IMR-90 (cell line): ENCODE measurements at regions not wholly inside any gene's neighbourhood (a gene's known extent, or its start where the extent isn't known, plus 50 kb on each side); places are given as distances from the start of the nearest gene placed in this dataset.

Experiments used
- ATAC-seq: fragments of 200-7000 bp; cut with Tn5 transposase; 2 replicates; pipeline ENCODE4 v1.9.1; 2020; ENCODE audit warnings: low read depth, mild to moderate bottlenecking, moderate library complexity
- BruUV-seq: library from RNA; stranded (reverse); fragments of 400-500 nt; replicated peaks from 2 replicates; lab custom pipeline; 2021; lab: Mats Ljungman, UMichigan
- CTCF ChIA-PET: fragments of 300-600 bp; formaldehyde crosslinking; extraction: SDS; loops from one replicate; lab custom pipeline; 2021; ENCODE audit warnings: antibody characterized with exemption; lab: Yijun Ruan, JAX
- POLR2A ChIA-PET: fragments of 300-600 bp; sonication (Branson Sonifier 250); formaldehyde crosslinking; loops from one replicate; lab custom pipeline; 2022; ENCODE audit warnings: antibody characterized with exemption; ENCODE audit not compliant: unreplicated experiment; lab: Charles Lee
- DNase-seq: peaks from one replicate; pipeline ENCODE4 v3.0.0; 2013
- H2AFZ ChIP-seq: replicated peaks from 2 replicates; pipeline ENCODE3; 2013; ENCODE audit warnings: low read length, mild to moderate bottlenecking; ENCODE audit not compliant: poor library complexity
- H2AK5ac ChIP-seq: 2 replicates; pipeline ENCODE4 v1.6.1; 2013; ENCODE audit warnings: low read depth, low read length, inconsistent platforms
- H2AK9ac ChIP-seq: replicated peaks from 2 replicates; pipeline ENCODE3; 2013; ENCODE audit warnings: mild to moderate bottlenecking, low read depth, low read length, moderate library complexity; ENCODE audit not compliant: poor library complexity
- H2BK120ac ChIP-seq: 2 replicates; pipeline ENCODE4 v1.6.1; 2013; ENCODE audit warnings: low read depth, low read length, inconsistent platforms
- H2BK15ac ChIP-seq: 3 replicates; pipeline ENCODE4 v1.6.1; 2013; ENCODE audit warnings: low read depth, low read length, inconsistent platforms
- H2BK20ac ChIP-seq: 2 replicates; pipeline ENCODE4 v1.6.1; 2013; ENCODE audit warnings: low read depth, mild to moderate bottlenecking, inconsistent platforms, low read length, moderate library complexity
- H2BK5ac ChIP-seq: 2 replicates; pipeline ENCODE4 v1.6.1; 2013; ENCODE audit warnings: mild to moderate bottlenecking, low read depth, low read length, inconsistent platforms; ENCODE audit not compliant: poor library complexity, severe bottlenecking
- H3K14ac ChIP-seq: replicated peaks from 2 replicates; pipeline ENCODE4 v1.6.1; 2013; ENCODE audit warnings: low read depth, low read length, inconsistent platforms
- H3K18ac ChIP-seq: 2 replicates; pipeline ENCODE4 v1.6.1; 2013; ENCODE audit warnings: low read depth, low read length, control low read depth
- H3K23ac ChIP-seq: 2 replicates; pipeline ENCODE4 v1.6.1; 2013; ENCODE audit warnings: low read depth, low read length, inconsistent platforms
- H3K27ac ChIP-seq: 2 replicates; pipeline ENCODE4 v1.5.1; 2013; ENCODE audit warnings: mild to moderate bottlenecking, control low read depth, low read length; ENCODE audit not compliant: insufficient read depth
- H3K27me3 ChIP-seq: 2 replicates; pipeline ENCODE4 v1.6.1; 2013; ENCODE audit warnings: low read length; ENCODE audit not compliant: control insufficient read depth, insufficient read depth
- H3K36me3 ChIP-seq: 2 replicates; pipeline ENCODE4 v1.6.1; 2013; ENCODE audit warnings: low read length, mixed read lengths; ENCODE audit not compliant: control insufficient read depth, insufficient read depth
- H3K4ac ChIP-seq: 2 replicates; pipeline ENCODE4 v1.6.1; 2013; ENCODE audit warnings: low read depth, low read length, inconsistent platforms
- H3K4me1 ChIP-seq: 2 replicates; pipeline ENCODE4 v1.6.1; 2013; ENCODE audit warnings: low read length, mixed read lengths; ENCODE audit not compliant: control insufficient read depth, insufficient read depth
- H3K4me2 ChIP-seq: 2 replicates; pipeline ENCODE4 v1.6.1; 2013; ENCODE audit warnings: low read depth, mild to moderate bottlenecking, control low read depth, low read length, moderate library complexity
- H3K4me3 ChIP-seq: 2 replicates; pipeline ENCODE4 v1.5.1; 2013; ENCODE audit warnings: low read depth, mild to moderate bottlenecking, control low read depth, low read length, moderate library complexity; ENCODE audit not compliant: insufficient read depth
- H3K56ac ChIP-seq: 2 replicates; pipeline ENCODE4 v1.6.1; 2013; ENCODE audit warnings: low read length, inconsistent platforms; ENCODE audit not compliant: insufficient read depth; ENCODE audit errors: extremely low read depth
- H3K79me1 ChIP-seq, 2 experiments: 2 replicates each; pipeline ENCODE4 v1.6.1; 2013; ENCODE audit warnings: low read length in 2 of 2, inconsistent platforms in 1 of 2, low read depth in 1 of 2
- H3K9ac ChIP-seq: 2 replicates; pipeline ENCODE4 v1.6.1; 2013; ENCODE audit warnings: low read depth, low read length, control low read depth
- H3K9me1 ChIP-seq: 2 replicates; pipeline ENCODE4 v1.6.1; 2013; ENCODE audit warnings: low read length, inconsistent platforms; ENCODE audit not compliant: insufficient read depth
- H3K9me3 ChIP-seq: 2 replicates; pipeline ENCODE4 v1.6.1; 2013; ENCODE audit warnings: low read length; ENCODE audit not compliant: control insufficient read depth, insufficient read depth
- H4K20me1 ChIP-seq: 2 replicates; pipeline ENCODE4 v1.6.1; 2013; ENCODE audit warnings: low read length, inconsistent platforms; ENCODE audit not compliant: insufficient read depth
- H4K5ac ChIP-seq: 2 replicates; pipeline ENCODE4 v1.6.1; 2013; ENCODE audit warnings: mild to moderate bottlenecking, low read depth, low read length, control low read depth
- H4K8ac ChIP-seq, 2 experiments: 2 replicates each; pipeline ENCODE4 v1.6.1; 2013; ENCODE audit warnings: low read depth in 2 of 2, low read length in 2 of 2, control low read depth in 1 of 2, inconsistent platforms in 1 of 2
- H4K91ac ChIP-seq: 2 replicates; pipeline ENCODE4 v1.6.1; 2013; ENCODE audit warnings: low read depth, low read length, inconsistent platforms; ENCODE audit not compliant: insufficient read depth
- BHLHE40 ChIP-seq: fragments of 150-350 bp; IDR thresholded peaks from 2 replicates; pipeline ENCODE4 v1.6.1; 2016; ENCODE audit warnings: mild to moderate bottlenecking, low read depth, low read length
- FOS ChIP-seq: fragments of 150-350 bp; IDR thresholded peaks from 2 replicates; pipeline ENCODE4 v1.6.1; 2016; ENCODE audit warnings: low read depth, low read length
- MAFK ChIP-seq: IDR thresholded peaks from 2 replicates; pipeline ENCODE4 v1.6.1; 2012; ENCODE audit warnings: low read depth, low read length, improper control_type of control experiment
- MAZ ChIP-seq: IDR thresholded peaks from 2 replicates; pipeline ENCODE4 v1.6.1; 2012; ENCODE audit warnings: low read depth, mild to moderate bottlenecking, low read length, improper control_type of control experiment, moderate library complexity, borderline replicate concordance
- NFE2L2 ChIP-seq: fragments of 150-350 bp; IDR thresholded peaks from 2 replicates; pipeline ENCODE4 v1.6.1; 2016; ENCODE audit warnings: low read depth, mild to moderate bottlenecking, low read length
- POLR2A ChIP-seq: IDR thresholded peaks from 2 replicates; pipeline ENCODE4 v1.6.1; 2012; ENCODE audit warnings: mild to moderate bottlenecking, low read depth, low read length
- RFX5 ChIP-seq: IDR thresholded peaks from 2 replicates; pipeline ENCODE4 v1.8.0; 2012; ENCODE audit warnings: low read depth, mild to moderate bottlenecking, low read length, moderate library complexity
- SMC3 ChIP-seq: fragments of 150-350 bp; IDR thresholded peaks from 2 replicates; pipeline ENCODE4 v1.6.1; 2016; ENCODE audit warnings: low read depth, mild to moderate bottlenecking, antibody characterized with exemption, low read length, moderate library complexity
- USF2 ChIP-seq: fragments of 150-350 bp; IDR thresholded peaks from 2 replicates; pipeline ENCODE4 v1.6.1; 2017; ENCODE audit warnings: mild to moderate bottlenecking, antibody characterized with exemption, low read length, low read depth
- whole genome bisulfite sequencing, 2 experiments: methylation state at CpG; one replicate each; pipeline versions ENCODE4 v1.1.5 to v1.1.7; 2013; ENCODE audit warnings: missing lambda C conversion rate in 2 of 2; ENCODE audit not compliant: insufficient read length in 1 of 2; ENCODE audit errors: extremely low coverage in 2 of 2; 5-methylcytosine and 5-hydroxymethylcytosine counted together
- dilution Hi-C: fragments of 300-500 bp; cut with HindIII; formaldehyde crosslinking; loops from one replicate; pipeline ENCODE4 v1.14.3; 2018; ENCODE audit warnings: low sequenced_read_pairs; ENCODE audit not compliant: unreplicated experiment
- in situ Hi-C: fragments of 300-500 bp; cut with MboI; formaldehyde crosslinking; loops from 3 replicates; pipeline ENCODE4 v1.14.3; 2019; ENCODE audit warnings: low sequenced_read_pairs, inconsistent platforms, mixed read lengths
- intact Hi-C: fragments of 100-400 bp; cut with micrococcal nuclease; formaldehyde crosslinking; loops from 2 replicates; pipeline ENCODE4 v1.10.0; 2022
- TF ChIP-seq, protein P1 (sequence below): conservative IDR thresholded peaks from 2 replicates; pipeline ENCODE4 v1.5.1; 2012; ENCODE audit warnings: mild to moderate bottlenecking, low read depth, low read length, improper control_type of control experiment

DNA sequence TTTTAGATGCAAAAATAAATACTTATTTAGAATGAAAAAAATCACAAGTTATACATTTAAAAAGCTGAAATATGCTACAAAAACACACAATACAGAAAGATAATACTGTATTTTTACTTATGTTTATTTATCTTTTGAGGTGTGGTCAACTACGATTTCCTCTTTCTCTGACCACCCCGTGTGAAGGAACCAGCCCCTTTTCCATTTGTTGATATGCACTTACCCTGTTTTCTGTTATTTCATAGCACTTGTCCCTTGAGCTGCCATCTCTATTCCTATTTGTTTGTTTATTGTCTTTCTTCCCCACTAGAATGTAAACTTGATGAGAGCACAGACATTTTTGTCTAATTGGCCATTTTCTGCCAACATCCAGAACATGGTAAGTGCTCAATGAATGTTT is 460.5 kb upstream of the TRIB2 start:
- ChIA-PET POLR2A (no interaction called here), CTCF (interaction anchor here (0.7 kb wide), 1 partner anchor 9 kb away, joined by 3 read pairs; no protein-coding TSS in a partner anchor)
- DNase-seq (no peak), ATAC-seq (no peak)
- H4K8ac ChIP-seq: no peak overlapping the region
- H3K9me3 ChIP-seq: no peaks in the 10 kb centered on the region
- no peak overlapping the region for H3K23ac ChIP-seq
- no peaks in the 10 kb centered on the region for H3K79me1 ChIP-seq
- H2AK5ac ChIP-seq: no peak overlapping the region
- dilution Hi-C loops (no loop called here), in situ Hi-C loops (no loop called here), intact Hi-C loops (no loop called here)
- H3K4me1 ChIP-seq: no peaks in the 10 kb centered on the region
- H3K4ac ChIP-seq: no peak overlapping the region
- TF ChIP-seq MAFK: no peak
- TF ChIP-seq MAZ: no peak
- no peak for TF ChIP-seq POLR2A
- TF ChIP-seq RFX5: no peak
- no peak for TF ChIP-seq NFE2L2
- TF ChIP-seq BHLHE40: no peak
- TF ChIP-seq SMC3: no peak
- TF ChIP-seq FOS: no peak
- no peak for TF ChIP-seq USF2
- TF ChIP-seq, protein P1, sequence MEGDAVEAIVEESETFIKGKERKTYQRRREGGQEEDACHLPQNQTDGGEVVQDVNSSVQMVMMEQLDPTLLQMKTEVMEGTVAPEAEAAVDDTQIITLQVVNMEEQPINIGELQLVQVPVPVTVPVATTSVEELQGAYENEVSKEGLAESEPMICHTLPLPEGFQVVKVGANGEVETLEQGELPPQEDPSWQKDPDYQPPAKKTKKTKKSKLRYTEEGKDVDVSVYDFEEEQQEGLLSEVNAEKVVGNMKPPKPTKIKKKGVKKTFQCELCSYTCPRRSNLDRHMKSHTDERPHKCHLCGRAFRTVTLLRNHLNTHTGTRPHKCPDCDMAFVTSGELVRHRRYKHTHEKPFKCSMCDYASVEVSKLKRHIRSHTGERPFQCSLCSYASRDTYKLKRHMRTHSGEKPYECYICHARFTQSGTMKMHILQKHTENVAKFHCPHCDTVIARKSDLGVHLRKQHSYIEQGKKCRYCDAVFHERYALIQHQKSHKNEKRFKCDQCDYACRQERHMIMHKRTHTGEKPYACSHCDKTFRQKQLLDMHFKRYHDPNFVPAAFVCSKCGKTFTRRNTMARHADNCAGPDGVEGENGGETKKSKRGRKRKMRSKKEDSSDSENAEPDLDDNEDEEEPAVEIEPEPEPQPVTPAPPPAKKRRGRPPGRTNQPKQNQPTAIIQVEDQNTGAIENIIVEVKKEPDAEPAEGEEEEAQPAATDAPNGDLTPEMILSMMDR: no peak
- no peak overlapping the region for H4K5ac ChIP-seq
- no peak overlapping the region for H2AFZ ChIP-seq
- no peak overlapping the region for H2BK15ac ChIP-seq
- BruUV-seq: no TSS peak
- no peak overlapping the region for H3K14ac ChIP-seq
- no peak overlapping the region for H2BK120ac ChIP-seq
- no CpG with 5 or more reads among the region's 2 CpGs for WGBS, 2 experiments
- H2BK20ac ChIP-seq: no peak overlapping the region
- no peak overlapping the region for H3K4me2 ChIP-seq
- no peak overlapping the region for H3K9ac ChIP-seq
- H3K27ac ChIP-seq: no peak overlapping the region
- H4K91ac ChIP-seq: no peak overlapping the region
- no peak overlapping the region for H3K18ac ChIP-seq
- H3K27me3 ChIP-seq: no peaks in the 10 kb centered on the region
- H3K9me1 ChIP-seq: no peaks in the 10 kb centered on the region
- H2BK5ac ChIP-seq: no peak overlapping the region
- no peak overlapping the region for H2AK9ac ChIP-seq
- H3K36me3 ChIP-seq: no peaks in the 10 kb centered on the region
- H3K4me3 ChIP-seq: no peak overlapping the region
- no peak overlapping the region for H3K56ac ChIP-seq
- H4K20me1 ChIP-seq: no peaks in the 10 kb centered on the region
